GM19324 (cell line): ENCODE measurements at regions not wholly inside any gene's neighbourhood (a gene's known extent, or its start where the extent isn't known, plus 50 kb on each side); places are given as distances from the start of the nearest gene placed in this dataset.

ENCODE experiments used
- ATAC-seq: cut with Tn5 transposase; IDR thresholded peaks from one replicate; pipeline ENCODE4 v1.9.1; 2021; ENCODE audit warnings: mild to moderate bottlenecking, moderate library complexity; ENCODE audit not compliant: unreplicated experiment, low FRiP score

DNA sequence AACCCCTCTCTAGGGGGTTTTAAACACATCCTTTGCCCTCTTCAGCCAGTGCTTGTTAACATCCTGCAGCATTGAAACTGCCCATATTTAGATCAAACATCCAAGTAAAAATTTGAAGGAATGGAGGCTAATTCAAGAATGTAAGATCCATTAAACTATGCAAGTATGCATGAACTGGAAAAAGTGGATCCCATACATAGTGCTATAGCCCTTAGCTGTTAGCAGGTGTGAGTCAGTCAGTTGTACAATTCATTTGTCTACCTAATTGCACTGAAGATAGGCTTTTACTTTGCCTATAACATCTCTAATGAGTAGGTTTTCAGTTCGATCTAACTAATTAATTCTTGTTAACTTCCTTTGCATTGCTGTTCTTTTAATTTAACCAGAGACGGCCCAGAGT lies 270.9 kb downstream of the LMO4 start:
- ATAC-seq, result no peak

DNA sequence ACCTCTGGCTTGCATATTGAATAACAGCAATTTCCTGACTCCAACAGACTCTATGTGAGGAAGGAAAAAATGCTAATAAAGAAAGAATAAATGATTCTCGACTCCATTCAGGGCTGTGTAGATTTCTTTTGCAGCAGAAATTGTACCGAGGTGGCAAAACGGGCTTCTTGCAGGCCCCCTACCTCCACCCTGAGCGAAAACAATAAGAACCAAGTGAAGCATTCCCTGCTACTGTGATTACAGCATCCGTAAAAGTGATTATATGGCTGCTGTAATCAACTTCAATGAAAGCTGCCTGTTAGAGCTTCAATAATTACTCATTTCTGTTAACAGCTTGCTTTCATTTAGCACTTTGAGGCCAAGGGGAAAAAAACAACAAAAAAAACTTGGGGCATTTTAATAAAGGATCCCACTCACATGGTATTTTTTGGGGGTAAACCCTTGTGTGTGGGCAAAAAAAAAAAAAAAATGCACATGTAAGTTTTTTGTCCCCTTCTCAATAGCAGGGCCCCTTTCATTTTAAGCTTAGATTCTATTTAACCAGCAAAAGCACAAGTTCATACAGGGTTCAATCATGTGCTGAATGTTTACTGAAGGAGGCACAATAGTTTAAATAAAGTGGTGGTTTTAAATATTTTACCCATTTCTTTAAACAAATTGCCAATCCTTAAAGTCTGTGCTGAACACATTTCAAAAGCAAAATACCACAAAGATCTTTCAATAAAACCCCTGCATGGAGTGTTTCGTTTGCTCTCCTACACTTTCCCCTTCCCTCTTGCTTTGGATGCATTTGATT lies 271.6 kb downstream of the LMO4 start:
- ATAC-seq, result no peak

DNA sequence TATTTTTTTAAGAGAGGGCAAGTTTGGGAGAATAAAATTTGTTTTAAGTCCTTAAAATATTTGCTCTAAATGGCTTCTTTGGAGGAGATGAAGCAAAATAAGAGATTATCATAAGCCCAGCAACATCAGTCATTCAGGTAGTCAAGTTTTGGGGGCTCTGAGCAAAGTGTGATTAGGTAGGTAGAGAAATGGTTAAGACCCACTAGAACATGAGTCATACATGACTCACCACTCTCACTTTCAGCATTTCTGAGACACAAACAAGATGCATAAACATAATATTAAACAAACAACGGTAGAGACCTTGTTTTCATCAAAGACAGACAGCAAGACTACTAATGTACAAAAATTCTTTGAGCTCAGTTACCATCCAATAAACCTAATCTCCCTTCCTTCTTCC lies 272.2 kb downstream of the LMO4 start:
- ATAC-seq, result no peak

DNA sequence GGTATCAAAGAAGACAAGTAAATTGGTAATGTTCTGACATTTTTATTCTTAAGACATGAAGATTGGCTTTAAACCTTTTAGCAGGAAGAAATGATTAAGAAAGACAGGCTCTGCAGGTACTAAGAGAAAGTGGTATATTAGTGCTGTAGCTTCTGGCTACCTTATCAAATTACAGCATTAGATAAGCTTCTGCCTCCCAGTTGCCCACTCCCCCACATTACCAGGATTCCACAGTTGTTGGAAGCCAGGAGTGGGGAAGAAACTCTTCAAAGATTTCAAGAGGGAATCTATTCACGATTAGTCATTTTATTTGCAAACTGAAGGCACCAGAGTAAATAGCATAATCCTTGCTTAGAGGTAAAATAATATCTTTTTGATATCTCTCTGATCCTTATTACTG lies 274.9 kb downstream of the LMO4 start:
- no peak for ATAC-seq

DNA sequence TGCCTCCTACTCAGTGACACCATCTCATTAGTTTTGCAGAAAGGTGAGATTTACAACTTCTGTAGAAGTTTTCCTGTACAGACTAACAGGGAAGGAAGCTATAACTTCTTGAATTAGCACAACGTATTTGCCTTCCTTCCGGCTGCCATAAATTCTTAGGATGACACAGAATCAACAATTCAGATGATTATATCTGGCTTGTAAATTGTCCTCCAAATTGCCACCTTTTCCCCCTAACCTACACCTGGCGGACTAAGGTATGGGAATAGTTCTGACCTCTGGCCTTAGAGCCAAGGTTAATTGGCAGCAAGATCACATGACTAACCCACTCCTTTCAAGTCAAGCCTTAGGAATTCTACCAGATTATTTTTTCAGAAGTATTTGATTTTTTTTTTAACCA lies 284.3 kb downstream of the LMO4 start:
- no peak for ATAC-seq

DNA sequence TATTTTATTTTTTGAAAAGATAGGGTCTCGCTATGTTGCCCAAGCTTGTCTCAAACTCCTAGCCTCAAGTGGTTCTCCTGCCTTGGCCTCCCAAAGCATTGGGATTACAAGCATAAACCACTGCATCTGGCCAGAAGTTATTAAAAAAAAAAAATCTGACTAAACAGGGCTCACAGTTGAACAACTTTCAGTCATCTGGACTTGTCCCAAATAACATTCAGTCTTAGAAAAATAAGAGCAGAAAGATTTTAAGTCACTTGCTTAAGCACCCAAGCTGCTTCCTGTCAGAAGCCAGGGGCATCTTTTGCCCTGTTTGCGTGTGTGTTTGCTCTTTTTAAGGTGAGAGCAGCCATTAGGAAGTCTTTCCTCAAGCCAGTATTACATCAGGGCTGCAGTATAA lies 286.8 kb downstream of the LMO4 start:
- no peak for ATAC-seq

DNA sequence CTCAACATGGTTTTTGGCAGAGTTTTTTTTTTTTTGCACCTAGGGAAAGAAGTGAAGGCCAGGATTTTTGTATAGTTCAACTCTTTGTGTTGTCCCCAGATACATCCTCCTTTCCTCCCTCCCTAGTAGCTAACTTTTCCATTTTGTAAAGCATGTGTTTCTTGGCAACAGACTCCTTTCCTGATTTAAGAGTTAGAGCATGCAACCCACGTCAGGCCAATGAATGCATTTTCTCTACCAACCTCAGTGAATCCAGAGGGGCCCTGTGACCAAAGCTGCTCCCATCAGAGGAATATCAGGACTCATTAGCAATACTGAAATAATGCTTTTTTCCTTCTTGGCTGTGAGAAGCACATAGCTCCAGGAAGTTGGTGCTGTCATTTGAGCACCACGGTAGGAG lies 287.2 kb downstream of the LMO4 start:
- ATAC-seq, result no peak

DNA sequence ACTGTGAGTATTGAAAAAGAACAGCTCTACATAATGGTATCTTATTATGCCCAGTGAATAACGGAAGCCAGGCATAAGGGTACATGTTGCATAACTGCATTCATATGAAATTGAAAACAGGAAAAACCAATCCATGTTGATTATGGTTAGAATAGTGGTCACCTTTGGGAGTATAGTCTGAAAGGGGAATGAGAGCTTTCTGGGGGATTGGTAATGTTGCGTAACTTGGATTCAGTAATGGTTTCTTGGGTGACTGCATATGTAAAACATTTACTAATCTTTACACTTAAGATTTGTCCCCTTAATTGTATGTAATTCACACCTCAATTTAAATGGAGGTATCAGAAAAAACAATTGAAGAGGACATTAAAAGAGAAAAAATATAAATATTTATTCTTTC lies 292.1 kb downstream of the LMO4 start:
- no peak for ATAC-seq

DNA sequence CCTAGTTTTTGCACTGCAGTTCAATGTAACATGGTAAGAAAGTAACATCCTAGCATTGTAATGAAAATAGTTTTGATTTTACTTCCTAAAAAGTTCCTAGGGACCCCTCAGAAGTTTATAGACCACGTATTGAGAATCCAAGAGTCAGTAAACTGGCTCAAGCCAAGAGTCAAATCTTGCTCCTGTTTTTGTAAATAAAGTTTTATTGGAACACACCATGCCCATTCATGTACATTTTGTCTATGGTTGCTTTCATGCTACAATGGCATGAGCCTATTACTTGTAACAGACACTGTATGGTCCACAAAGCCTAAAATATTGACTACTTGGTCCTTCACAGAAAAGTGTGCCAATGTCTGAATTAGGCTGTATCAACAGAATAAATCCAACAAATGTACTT lies 301.0 kb downstream of the LMO4 start:
- no peak for ATAC-seq

DNA sequence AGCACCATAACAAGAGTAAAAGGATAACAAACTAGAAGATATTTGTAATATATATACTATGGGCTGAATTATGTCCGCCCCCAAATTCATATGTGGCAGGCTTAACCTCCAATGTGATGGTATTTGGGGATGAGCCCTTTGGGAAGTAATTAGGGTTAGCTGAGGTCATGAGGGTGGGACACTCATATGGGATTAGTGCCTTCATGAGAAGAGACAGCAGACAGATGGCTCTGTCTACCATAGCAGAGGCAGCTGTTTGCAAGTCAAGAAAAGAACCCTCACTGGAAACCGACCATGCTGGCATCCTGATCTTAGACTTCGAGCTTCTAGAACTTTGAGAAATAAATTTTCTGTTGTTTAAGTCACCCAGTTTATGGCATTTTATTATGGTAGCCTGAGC lies 303.6 kb downstream of the LMO4 start:
- no peak for ATAC-seq

DNA sequence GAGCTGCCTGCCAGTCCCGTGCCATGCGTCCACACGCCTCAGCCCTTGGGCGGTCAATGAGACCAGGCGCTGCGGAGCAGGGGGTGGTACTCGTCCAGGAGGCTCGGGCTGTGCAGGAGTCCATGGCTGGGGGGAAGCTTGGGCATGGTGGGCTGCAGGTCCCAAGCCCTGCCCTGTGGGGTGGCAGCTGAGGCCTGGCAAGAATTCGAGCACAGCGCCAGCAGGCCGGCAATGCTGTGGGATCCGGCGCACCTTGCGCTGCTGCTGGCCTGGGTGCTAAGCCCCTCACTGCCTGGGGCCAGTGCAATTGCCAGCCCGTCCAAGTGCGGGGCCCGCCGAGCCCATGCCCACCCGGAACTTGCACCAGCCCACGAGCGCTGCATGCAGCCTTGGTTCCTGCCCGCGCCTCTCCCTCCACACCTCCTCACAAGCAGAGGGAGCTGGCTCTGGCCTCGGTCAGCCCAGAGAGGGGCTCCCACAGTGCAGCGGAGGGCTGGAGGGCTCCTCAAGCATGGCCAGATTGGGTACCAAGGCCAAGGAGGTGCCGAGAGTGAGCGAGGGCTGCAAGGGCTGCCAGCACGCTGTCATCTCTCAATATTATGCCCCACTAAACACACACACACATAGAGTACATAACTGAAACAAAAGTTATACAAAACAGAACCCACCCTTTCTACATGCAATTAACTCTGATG lies 307.7 kb downstream of the LMO4 start:
- no peak for ATAC-seq

DNA sequence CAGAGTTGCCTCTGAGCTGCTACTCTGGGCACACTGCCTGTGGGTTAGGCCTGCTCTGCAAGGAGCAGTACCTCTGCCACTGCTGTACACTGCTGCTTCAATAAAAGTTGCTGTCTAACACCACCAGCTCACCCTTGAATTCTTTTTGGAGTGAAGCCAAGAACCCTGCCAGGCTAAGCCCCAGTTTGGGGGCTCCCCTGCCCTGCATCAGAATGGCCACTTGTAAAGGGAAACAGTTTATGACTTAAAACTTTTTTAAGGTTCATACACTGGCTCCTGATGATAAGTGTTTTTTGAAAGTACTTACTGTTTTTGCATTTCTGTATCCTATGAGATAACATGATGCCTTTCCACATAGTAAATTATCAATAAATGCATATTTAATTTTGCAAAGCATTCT lies 310.0 kb downstream of the LMO4 start:
- no peak for ATAC-seq

DNA sequence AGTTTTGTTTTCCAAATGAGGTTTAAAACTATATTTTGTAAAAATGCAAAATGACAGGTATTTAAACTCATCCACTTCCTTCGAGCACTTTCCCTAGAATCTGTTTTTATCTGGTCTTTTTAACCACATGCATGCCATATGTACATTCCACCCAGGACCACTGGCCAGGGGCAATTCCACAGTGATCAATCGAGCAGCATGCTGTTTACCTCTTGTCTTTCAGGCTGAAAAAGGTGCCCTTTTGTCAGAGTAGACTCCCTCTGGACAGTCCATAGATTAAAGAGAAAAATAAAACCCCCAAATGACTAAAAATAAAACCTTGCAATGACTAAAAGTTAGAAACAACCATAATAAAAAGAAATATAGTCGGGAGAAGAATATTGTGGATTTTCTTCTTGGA lies 313.3 kb downstream of the LMO4 start:
- no peak for ATAC-seq

DNA sequence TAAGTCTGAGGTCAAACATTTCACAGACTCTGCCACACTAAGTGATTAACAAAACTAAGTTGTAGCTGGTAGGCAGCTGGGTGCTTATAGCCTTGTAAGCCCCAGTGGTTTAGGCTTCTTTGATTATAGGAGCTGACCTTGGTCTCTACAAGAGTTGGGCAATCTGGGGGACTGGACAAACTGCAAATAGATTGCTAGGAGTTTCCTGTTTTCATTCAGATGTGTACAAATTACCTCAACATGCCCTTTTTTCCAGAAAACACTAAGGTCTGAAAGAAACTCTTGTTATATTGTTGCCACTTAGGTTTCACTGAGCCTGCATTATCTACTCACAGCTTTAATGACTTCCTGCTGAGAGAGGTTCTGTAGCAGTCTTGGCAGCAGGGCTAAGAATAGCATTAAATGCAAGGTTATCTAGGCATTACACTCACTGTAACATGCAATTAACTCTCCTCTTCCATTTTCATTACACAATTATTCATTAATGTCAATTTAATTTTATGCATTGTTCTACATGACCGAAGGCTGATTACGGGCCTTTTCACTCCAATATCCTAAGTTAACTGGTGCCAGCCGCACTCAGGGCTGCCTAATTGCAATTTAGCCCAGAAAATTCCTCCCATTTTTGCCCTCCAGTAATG lies 314.0 kb downstream of the LMO4 start:
- no peak for ATAC-seq

DNA sequence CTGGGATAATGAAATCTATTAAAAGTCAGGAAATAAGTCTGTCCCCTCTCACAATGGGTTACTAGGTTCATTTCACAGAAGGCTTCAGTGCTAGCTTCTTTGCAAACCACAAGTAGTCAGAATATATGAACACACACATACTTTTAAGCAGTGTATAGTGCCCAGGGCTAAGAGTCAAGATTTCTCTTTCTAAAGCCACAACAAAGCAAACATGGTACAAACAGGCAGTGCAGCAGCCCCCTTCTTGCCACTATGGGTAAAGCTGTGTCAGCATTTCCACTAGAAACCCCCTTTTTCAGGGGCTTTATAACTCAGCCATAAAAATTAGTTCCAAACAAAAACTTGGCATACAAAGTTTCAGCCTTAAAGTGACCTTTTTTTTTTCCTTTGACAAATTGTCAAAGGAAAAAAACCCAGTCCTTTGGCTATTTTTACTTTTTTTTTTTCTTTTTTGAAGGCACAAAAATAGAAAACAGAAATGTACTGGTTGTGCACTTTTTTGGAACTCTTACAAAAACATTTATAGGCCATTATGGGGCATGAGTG lies 315.4 kb downstream of the LMO4 start:
- no peak for ATAC-seq

DNA sequence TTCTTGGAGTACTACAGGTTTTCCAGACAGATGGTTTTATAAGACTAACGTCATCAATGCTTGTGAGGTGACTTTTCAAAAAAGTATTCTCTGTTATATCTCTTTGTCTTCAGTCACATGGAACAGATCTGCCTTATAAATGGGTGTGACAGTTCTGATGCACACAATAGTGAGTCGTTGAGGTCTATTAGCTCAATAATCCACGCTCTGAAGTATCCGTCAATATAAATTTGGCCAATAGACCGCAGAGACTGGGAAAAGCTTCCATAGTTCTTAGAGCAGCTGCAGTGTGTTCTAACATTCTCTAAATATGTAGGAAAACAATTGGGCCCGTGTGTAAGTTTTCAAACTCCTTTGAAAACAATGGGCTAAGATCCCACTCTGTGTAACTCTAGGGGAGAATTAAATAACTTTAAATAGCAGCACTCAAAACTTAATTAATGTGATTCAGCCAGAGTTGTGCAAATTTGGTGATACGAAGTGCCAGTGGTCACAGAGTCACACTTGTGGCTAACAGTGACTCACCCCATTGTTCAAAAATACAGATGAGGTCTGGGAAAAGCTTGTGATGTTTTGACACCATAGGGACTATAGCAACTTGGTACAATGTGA lies 316.0 kb downstream of the LMO4 start:
- no peak for ATAC-seq

DNA sequence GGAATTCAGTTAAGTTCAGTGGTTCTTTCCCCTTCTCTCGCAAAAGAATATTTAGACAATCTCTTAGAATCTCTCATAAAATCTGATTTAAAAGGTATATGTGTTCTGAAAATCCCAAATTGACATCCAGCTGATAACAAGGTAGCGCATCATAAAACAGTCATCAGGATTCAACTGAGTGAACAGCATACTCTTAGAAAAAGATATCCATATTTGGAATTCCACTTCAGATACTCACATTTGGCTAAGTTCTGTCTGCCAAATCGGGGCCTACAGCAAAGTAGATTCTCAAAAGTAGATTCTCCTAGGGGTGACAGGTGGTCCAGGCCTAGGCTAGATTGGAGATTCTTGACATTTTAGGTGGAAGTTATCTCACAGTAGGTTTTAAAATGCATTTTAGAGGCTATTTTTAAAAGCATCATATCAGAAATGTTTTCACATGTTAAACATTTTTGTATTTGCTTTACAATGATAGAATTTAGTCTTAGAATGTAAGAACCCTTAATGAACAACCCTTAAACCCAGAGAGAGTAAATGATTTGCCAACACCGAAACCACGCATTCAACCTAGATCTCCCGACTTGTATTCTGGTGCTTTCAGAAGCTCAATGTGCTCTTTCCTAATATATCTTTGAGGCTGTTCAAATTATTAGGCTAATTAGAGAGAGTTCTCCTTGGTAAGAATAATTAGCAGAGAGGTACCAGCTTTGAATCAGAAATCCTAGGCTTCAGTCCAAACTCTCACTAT lies 318.9 kb downstream of the LMO4 start:
- no peak for ATAC-seq

DNA sequence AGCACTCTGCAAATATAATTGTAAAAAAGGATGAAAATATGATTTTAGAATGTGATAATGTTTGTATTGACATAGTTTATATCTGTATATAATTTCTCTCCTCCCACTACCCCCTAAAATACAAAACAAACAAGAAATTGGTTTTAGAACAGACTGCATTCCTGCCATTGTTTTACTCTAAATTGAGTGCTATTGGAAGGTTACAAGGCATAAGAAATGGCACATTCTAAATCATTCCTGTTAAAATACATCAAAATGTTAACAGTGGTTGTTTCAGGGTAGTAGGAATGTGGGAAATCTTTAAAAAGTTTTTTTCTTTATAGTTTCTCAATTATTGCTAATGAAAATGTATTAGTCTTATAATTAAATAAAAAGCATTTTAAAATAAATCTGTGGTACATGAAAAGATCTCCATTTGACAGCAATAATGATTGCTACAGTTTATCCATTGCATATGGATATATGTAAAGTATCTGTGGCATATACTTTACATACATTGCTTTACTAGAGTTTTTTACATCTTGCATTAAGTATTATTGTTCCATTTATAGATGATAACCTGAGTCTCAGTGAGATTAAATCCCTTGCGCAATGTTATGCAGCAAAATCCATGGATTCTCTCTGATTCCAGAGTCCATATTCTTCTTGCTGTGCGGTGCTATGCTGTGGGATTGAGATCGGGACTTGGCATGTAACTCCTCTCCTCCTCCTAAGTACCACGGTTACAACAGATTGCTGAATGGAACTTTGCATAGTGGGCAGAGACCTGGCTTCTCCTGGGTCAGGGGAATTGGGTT lies 319.8 kb downstream of the LMO4 start:
- ATAC-seq, result no peak

DNA sequence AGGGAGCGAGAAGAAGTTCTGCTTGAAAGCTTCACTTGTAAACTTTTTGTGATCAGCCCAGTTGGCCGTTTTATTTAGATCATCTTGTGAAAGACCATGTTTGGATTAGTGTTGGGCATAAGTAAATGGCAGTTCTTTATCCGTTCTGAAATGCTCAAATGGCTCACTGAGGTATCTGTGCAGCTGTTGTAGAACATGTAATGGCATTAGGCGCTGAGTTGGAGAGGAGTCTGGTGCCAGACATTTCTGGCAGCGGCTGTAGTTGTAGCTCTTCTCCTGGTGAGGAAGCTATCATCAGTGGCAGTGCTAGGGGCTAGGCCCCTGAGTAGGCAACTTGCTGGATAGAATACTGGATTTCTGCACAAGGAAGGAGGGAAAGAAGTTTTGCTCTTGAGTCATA lies 321.6 kb downstream of the LMO4 start:
- no peak for ATAC-seq

DNA sequence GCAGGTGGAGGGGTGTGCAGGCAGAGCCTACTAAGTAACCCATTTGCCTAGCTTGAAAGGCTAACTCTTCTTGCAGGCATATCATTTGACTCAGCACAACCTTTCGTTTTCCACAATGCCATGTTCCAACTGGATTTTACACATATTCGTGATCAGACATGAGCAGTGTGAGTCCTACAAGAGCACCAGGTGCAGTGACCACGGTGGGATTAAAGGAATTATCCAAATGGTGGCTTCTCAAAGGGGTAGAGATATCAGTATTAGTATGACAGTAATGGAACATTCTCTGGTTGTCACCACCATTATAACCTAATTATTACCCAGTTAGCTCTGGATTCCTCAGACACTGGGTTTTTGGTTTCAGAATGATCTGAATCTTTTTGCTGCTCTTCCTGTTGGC lies 323.5 kb downstream of the LMO4 start:
- ATAC-seq, result no peak
